Fibroblast of lung (primary cell): ENCODE measurements at regions not wholly inside any gene's neighbourhood (a gene's known extent, or its start where the extent isn't known, plus 50 kb on each side); places are given as distances from the start of the nearest gene placed in this dataset.
A peak's percentile ranks its signal among the peaks of the same experiment; 100 is the strongest.

Source experiments
- DNase-seq, 2 donors: peaks; one replicate each; pipeline versions ENCODE4 v3.0.0 to v3.0.0-alpha.2; 2010; ENCODE audit warnings: low read depth in 2 of 2
- H2AFZ ChIP-seq: 2 replicates; pipeline ENCODE4 v1.5.1; 2012; ENCODE audit warnings: low read length, control low read depth, inconsistent platforms
- H3K27ac ChIP-seq: 2 replicates; pipeline ENCODE4 v1.5.1; 2011; ENCODE audit warnings: low read length, control low read depth; ENCODE audit not compliant: insufficient read depth
- H3K27me3 ChIP-seq: 2 replicates; pipeline ENCODE4 v1.5.1; 2011; ENCODE audit warnings: mild to moderate bottlenecking, low read length; ENCODE audit not compliant: control insufficient read depth, insufficient read depth
- H3K36me3 ChIP-seq: 2 replicates; pipeline ENCODE4 v1.5.1; 2011; ENCODE audit warnings: low read length; ENCODE audit not compliant: control insufficient read depth, insufficient read depth
- H3K4me1 ChIP-seq: 2 replicates; pipeline ENCODE4 v1.5.1; 2011; ENCODE audit warnings: low read length; ENCODE audit not compliant: control insufficient read depth, insufficient read depth; ENCODE audit errors: extremely low read depth
- H3K4me2 ChIP-seq: 2 replicates; pipeline ENCODE4 v1.5.1; 2011; ENCODE audit warnings: low read length, control low read depth; ENCODE audit not compliant: insufficient read depth; ENCODE audit errors: extremely low read depth
- H3K4me3 ChIP-seq, 4 experiments: fragments of 200-600 bp in 1 of 4; sonication (generic) in 1 of 4; replicated peaks in 1 of 4; 2 replicates each; pipeline ENCODE4 v1.5.1; 2011 to 2016; ENCODE audit warnings: low read length in 4 of 4, low read depth in 3 of 4, mild to moderate bottlenecking in 3 of 4, control low read depth in 2 of 4, inconsistent platforms in 1 of 4, mixed read lengths in 1 of 4; ENCODE audit not compliant: insufficient read depth in 1 of 4; ENCODE audit errors: control extremely low read depth in 1 of 4
- H3K79me2 ChIP-seq: 2 replicates; pipeline ENCODE4 v1.5.1; 2012; ENCODE audit warnings: mild to moderate bottlenecking, low read length, inconsistent platforms; ENCODE audit not compliant: control insufficient read depth, insufficient read depth
- H3K9ac ChIP-seq: 2 replicates; pipeline ENCODE4 v1.5.1; 2011; ENCODE audit warnings: mild to moderate bottlenecking, low read length, control low read depth; ENCODE audit not compliant: insufficient read depth
- H3K9me3 ChIP-seq: 2 replicates; pipeline ENCODE4 v1.5.1; 2012; ENCODE audit warnings: low read depth, low read length; ENCODE audit not compliant: control insufficient read depth, insufficient read depth
- H4K20me1 ChIP-seq: 2 replicates; pipeline ENCODE4 v1.5.1; 2011; ENCODE audit warnings: low read length; ENCODE audit not compliant: control insufficient read depth, insufficient read depth; ENCODE audit errors: extremely low read depth
- CTCF ChIP-seq, 2 donors: IDR thresholded peaks in 1 of 2; conservative IDR thresholded peaks in 1 of 2; 1 replicate in 1 of 2; 2 replicates in 1 of 2; pipeline ENCODE4 v1.5.1; 2011 to 2012; ENCODE audit warnings: low read length in 2 of 2, control low read depth in 1 of 2, inconsistent platforms in 1 of 2, low read depth in 1 of 2, mild to moderate bottlenecking in 1 of 2
- EZH2 ChIP-seq: IDR thresholded peaks from 2 replicates; pipeline ENCODE4 v1.5.1; 2012; ENCODE audit warnings: low read length, control low read depth, mild to moderate bottlenecking; ENCODE audit errors: missing control alignments

GRCh38 chr12:124621296-124621660, 53.9 kb upstream of the NCOR2 start:
- DNase-seq: peak; percentile 27 to 93
- H3K4me3 ChIP-seq: no peak overlapping the region
- H3K4me1 ChIP-seq: peaks cover 6% of the 10 kb centered on the region
- H3K27me3 ChIP-seq: peaks cover 6% of the 10 kb centered on the region
- no peak for TF ChIP-seq CTCF (conservative IDR thresholded peaks at IDR 0.05 in 1 of 2, IDR thresholded peaks at IDR 0.05 in 1 of 2; ENCODE audit: low read depth in 1 of 2, low read length in 2 of 2)
- TF ChIP-seq EZH2: no peak
- H2AFZ ChIP-seq: peak overlapping the region; percentile 26
- H3K9me3 ChIP-seq: no peaks in the 10 kb centered on the region
- H3K27ac ChIP-seq: peak overlapping the region; percentile 22
- H3K9ac ChIP-seq: no peak overlapping the region
- no peaks in the 10 kb centered on the region for H3K79me2 ChIP-seq
- H3K4me2 ChIP-seq: peak overlapping the region; percentile 23
- no peaks in the 10 kb centered on the region for H4K20me1 ChIP-seq
- no peaks in the 10 kb centered on the region for H3K36me3 ChIP-seq

GRCh38 chr12:124620606-124621295, 53.3 kb upstream of the NCOR2 start:
- no peaks in the 10 kb centered on the region for H4K20me1 ChIP-seq
- peak overlapping the region; percentile 26 for H2AFZ ChIP-seq
- no peaks in the 10 kb centered on the region for H3K36me3 ChIP-seq
- H3K4me1 ChIP-seq: peaks cover 3% of the 10 kb centered on the region
- H3K4me2 ChIP-seq: no peak overlapping the region
- H3K79me2 ChIP-seq: no peaks in the 10 kb centered on the region
- H3K27me3 ChIP-seq: peaks cover 6% of the 10 kb centered on the region
- TF ChIP-seq EZH2 (no peak), CTCF (conservative IDR thresholded peaks at IDR 0.05 in 1 of 2, IDR thresholded peaks at IDR 0.05 in 1 of 2; ENCODE audit: low read depth in 1 of 2, low read length in 2 of 2) (no peak)
- H3K9me3 ChIP-seq: no peaks in the 10 kb centered on the region
- peak in 1 of 2 donors; percentile 93 for DNase-seq
- no peak overlapping the region for H3K4me3 ChIP-seq
- H3K27ac ChIP-seq: peak overlapping the region; percentile 22
- no peak overlapping the region for H3K9ac ChIP-seq

GRCh38 chr12:124618291-124618902, 51.0 kb upstream of the NCOR2 start:
- H3K27ac ChIP-seq: no peak overlapping the region
- no peak overlapping the region for H2AFZ ChIP-seq
- H3K4me1 ChIP-seq: peaks cover 3% of the 10 kb centered on the region
- TF ChIP-seq EZH2: no peak
- TF ChIP-seq CTCF (conservative IDR thresholded peaks at IDR 0.05 in 1 of 2, IDR thresholded peaks at IDR 0.05 in 1 of 2; ENCODE audit: low read depth in 1 of 2, low read length in 2 of 2): no peak
- H4K20me1 ChIP-seq: no peaks in the 10 kb centered on the region
- H3K9me3 ChIP-seq: no peaks in the 10 kb centered on the region
- H3K9ac ChIP-seq: no peak overlapping the region
- H3K36me3 ChIP-seq: no peaks in the 10 kb centered on the region
- no peak overlapping the region for H3K4me2 ChIP-seq
- no peaks in the 10 kb centered on the region for H3K79me2 ChIP-seq
- H3K4me3 ChIP-seq: no peak overlapping the region
- DNase-seq: no peak
- H3K27me3 ChIP-seq: peaks cover 6% of the 10 kb centered on the region
